ENCODE measurements at regions not wholly inside any gene's neighbourhood (a gene's known extent, or its start where the extent isn't known, plus 50 kb on each side); places are given as distances from the start of the nearest gene placed in this dataset.
"Not testable (repeated sequence)": the region's sequence is repeated elsewhere in the genome, so short reads cannot be mapped to it uniquely, and the experiment has no call there.

GRCh38 chr6:90463359-90463758 lies 123.5 kb downstream of the MAP3K7 start:
- DNase-seq (ENCODE audit: low read depth in 3 of 3, low spot score in 2 of 3): no peak

GRCh38 chr6:90462102-90462501 lies 124.8 kb downstream of the MAP3K7 start:
- DNase-seq (ENCODE audit: low read depth in 3 of 3, low spot score in 2 of 3): no peak

- no peak for DNase-seq (ENCODE audit: low read depth in 3 of 3, low spot score in 2 of 3)
These were observed 125.5 kb downstream of the MAP3K7 start for GRCh38 chr6:90461383-90461782.

- DNase-seq (ENCODE audit: low read depth in 3 of 3, low spot score in 2 of 3): no peak
These were observed 126.8 kb downstream of the MAP3K7 start for GRCh38 chr6:90460051-90460450.

GRCh38 chr6:90459225-90459758 lies 127.6 kb downstream of the MAP3K7 start:
- DNase-seq (ENCODE audit: low read depth in 3 of 3, low spot score in 2 of 3): no peak

- DNase-seq (ENCODE audit: low read depth in 3 of 3, low spot score in 2 of 3): no peak
These were observed 128.3 kb downstream of the MAP3K7 start for GRCh38 chr6:90458353-90459224.

GRCh38 chr6:90457867-90458259 lies 129.0 kb downstream of the MAP3K7 start:
- no peak for DNase-seq (ENCODE audit: low read depth in 3 of 3, low spot score in 2 of 3)

GRCh38 chr6:90456997-90457866 lies 129.6 kb downstream of the MAP3K7 start:
- not testable (repeated sequence) for DNase-seq (ENCODE audit: low read depth in 3 of 3, low spot score in 2 of 3)

- DNase-seq (ENCODE audit: low read depth in 3 of 3, low spot score in 2 of 3): no peak
These were observed 130.9 kb downstream of the MAP3K7 start for GRCh38 chr6:90456001-90456400.

- DNase-seq (ENCODE audit: low read depth in 3 of 3, low spot score in 2 of 3): no peak
These were observed 131.9 kb downstream of the MAP3K7 start for GRCh38 chr6:90454836-90455427.

- no peak for DNase-seq (ENCODE audit: low read depth in 3 of 3, low spot score in 2 of 3)
These were observed 136.5 kb downstream of the MAP3K7 start for GRCh38 chr6:90450268-90450953.

GRCh38 chr6:90449311-90449710 lies 137.6 kb downstream of the MAP3K7 start:
- DNase-seq (ENCODE audit: low read depth in 3 of 3, low spot score in 2 of 3): no peak

- DNase-seq (ENCODE audit: low read depth in 3 of 3, low spot score in 2 of 3): no peak
These were observed 138.0 kb downstream of the MAP3K7 start for GRCh38 chr6:90448836-90449235.

GRCh38 chr6:90446164-90446563 lies 140.7 kb downstream of the MAP3K7 start:
- DNase-seq (ENCODE audit: low read depth in 3 of 3, low spot score in 2 of 3): no peak

- no peak for DNase-seq (ENCODE audit: low read depth in 3 of 3, low spot score in 2 of 3)
These were observed 141.3 kb downstream of the MAP3K7 start for GRCh38 chr6:90445533-90446108.

GRCh38 chr6:90444160-90444714 lies 142.6 kb downstream of the MAP3K7 start:
- peak in 1 of 3 donors; percentile 21 for DNase-seq (ENCODE audit: low read depth in 3 of 3, low spot score in 2 of 3)

GRCh38 chr6:90442366-90442765 lies 144.5 kb downstream of the MAP3K7 start:
- DNase-seq (ENCODE audit: low read depth in 3 of 3, low spot score in 2 of 3): no peak

- DNase-seq (ENCODE audit: low read depth in 3 of 3, low spot score in 2 of 3): no peak
These were observed 144.1 kb upstream of the BACH2 start for GRCh38 chr6:90440586-90441283.

GRCh38 chr6:90439586-90439985 lies 142.9 kb upstream of the BACH2 start:
- DNase-seq (ENCODE audit: low read depth in 3 of 3, low spot score in 2 of 3): no peak

Data from right renal cortex interstitium (tissue), 3 donors.